GM21367 (cell line): ENCODE measurements at regions not wholly inside any gene's neighbourhood (a gene's known extent, or its start where the extent isn't known, plus 50 kb on each side); places are given as distances from the start of the nearest gene placed in this dataset.

ENCODE experiments used
- ATAC-seq: cut with Tn5 transposase; IDR thresholded peaks from one replicate; pipeline ENCODE4 v1.9.1; 2021; ENCODE audit not compliant: unreplicated experiment

GRCh38 chr18:30361864-30362540, 680.5 kb downstream of the DSC3 start:
- ATAC-seq = no peak

- ATAC-seq = no peak
Observed at GRCh38 chr18:30359521-30359920, 683.0 kb downstream of the DSC3 start.

GRCh38 chr18:30358555-30358954, 684.0 kb downstream of the DSC3 start:
- ATAC-seq = no peak

- no peak for ATAC-seq
Observed at GRCh38 chr18:30352551-30353168, 689.9 kb downstream of the DSC3 start.

GRCh38 chr18:30350263-30350662, 692.3 kb downstream of the DSC3 start:
- no peak for ATAC-seq

- ATAC-seq = no peak
Observed at GRCh38 chr18:30343090-30343489, 699.5 kb downstream of the DSC3 start.

- ATAC-seq = no peak
Observed at GRCh38 chr18:30342675-30343074, 699.9 kb downstream of the DSC3 start.

- no peak for ATAC-seq
Observed at GRCh38 chr18:30334781-30335180, 707.8 kb downstream of the DSC3 start.

GRCh38 chr18:30333310-30333709, 709.2 kb downstream of the DSC3 start:
- no peak for ATAC-seq

- no peak for ATAC-seq
Observed at GRCh38 chr18:30328839-30329238, 713.7 kb downstream of the DSC3 start.

- no peak for ATAC-seq
Observed at GRCh38 chr18:30302181-30302580, 740.4 kb downstream of the DSC3 start.

GRCh38 chr18:30298769-30299168, 743.8 kb downstream of the DSC3 start:
- ATAC-seq = no peak

GRCh38 chr18:30288662-30289414, 753.7 kb downstream of the DSC3 start:
- ATAC-seq = no peak

GRCh38 chr18:30280861-30281470, 761.6 kb downstream of the DSC3 start:
- no peak for ATAC-seq

- ATAC-seq = no peak
Observed at GRCh38 chr18:30280186-30280585, 762.4 kb downstream of the DSC3 start.

GRCh38 chr18:30277676-30278075, 764.9 kb downstream of the DSC3 start:
- ATAC-seq = no peak

GRCh38 chr18:30271716-30272115, 770.8 kb downstream of the DSC3 start:
- ATAC-seq = no peak

- no peak for ATAC-seq
Observed at GRCh38 chr18:30265190-30265589, 777.4 kb downstream of the DSC3 start.

- no peak for ATAC-seq
Observed at GRCh38 chr18:30254331-30254730, 788.2 kb downstream of the DSC3 start.

- no peak for ATAC-seq
Observed at GRCh38 chr18:30248056-30248455, 794.5 kb downstream of the DSC3 start.

GRCh38 chr18:30245766-30246455, 796.6 kb downstream of the DSC3 start:
- ATAC-seq = no peak
